Neural progenitor cell (in vitro differentiated cells): ENCODE measurements at regions not wholly inside any gene's neighbourhood (a gene's known extent, or its start where the extent isn't known, plus 50 kb on each side); places are given as distances from the start of the nearest gene placed in this dataset.

Source experiments
- DNase-seq: peaks from one replicate; pipeline ENCODE4 v3.0.0-alpha.2; 2016; ENCODE audit warnings: low spot score
- H2AFZ ChIP-seq: fragments of 200-600 bp; sonication (generic); replicated peaks from 2 replicates; pipeline ENCODE4 v1.6.1; 2016; ENCODE audit warnings: antibody characterized with exemption
- H3F3A ChIP-seq: fragments of 200-600 bp; sonication (generic); 2 replicates; pipeline ENCODE4 v1.6.1; 2016; ENCODE audit warnings: antibody characterized with exemption, low read depth
- H3K27ac ChIP-seq: fragments of 200-600 bp; sonication (generic); 2 replicates; pipeline ENCODE4 v1.5.1; 2016; ENCODE audit warnings: mild to moderate bottlenecking
- H3K27me3 ChIP-seq: fragments of 200-600 bp; sonication (generic); 2 replicates; pipeline ENCODE4 v1.6.1; 2016; ENCODE audit warnings: mild to moderate bottlenecking, moderate library complexity
- H3K36me3 ChIP-seq: fragments of 200-600 bp; sonication (generic); 2 replicates; pipeline ENCODE4 v1.5.1; 2016
- H3K4me1 ChIP-seq: fragments of 200-600 bp; sonication (generic); 2 replicates; pipeline ENCODE4 v1.6.1; 2016; ENCODE audit warnings: mixed run types
- H3K4me2 ChIP-seq: fragments of 200-600 bp; sonication (generic); 2 replicates; pipeline ENCODE4 v1.6.1; 2016
- H3K4me3 ChIP-seq: fragments of 200-600 bp; sonication (generic); 2 replicates; pipeline ENCODE4 v1.5.1; 2016
- H3K79me2 ChIP-seq: fragments of 200-600 bp; sonication (generic); 2 replicates; pipeline ENCODE4 v1.6.1; 2016; ENCODE audit warnings: low read depth
- H3K9ac ChIP-seq: fragments of 200-600 bp; sonication (generic); 2 replicates; pipeline ENCODE4 v1.6.1; 2016
- H3K9me3 ChIP-seq: fragments of 200-600 bp; sonication (generic); 2 replicates; pipeline ENCODE4 v1.5.1; 2016; ENCODE audit warnings: low read depth
- H4K20me1 ChIP-seq: fragments of 200-600 bp; sonication (generic); 2 replicates; pipeline ENCODE4 v1.6.1; 2016; ENCODE audit warnings: low read depth
- H3K27ac Mint-ChIP-seq: 3 replicates; pipeline ENCODE4 v1.8.0; 2021; ENCODE audit warnings: mixed read lengths
- H3K27me3 Mint-ChIP-seq: 2 replicates; pipeline ENCODE4 v1.8.0; 2022; ENCODE audit warnings: low read depth, mild to moderate bottlenecking, inconsistent platforms, moderate library complexity, mixed read lengths; ENCODE audit not compliant: insufficient read depth
- H3K36me3 Mint-ChIP-seq: 3 replicates; pipeline ENCODE4 v1.8.0; 2021; ENCODE audit warnings: mixed read lengths
- H3K4me1 Mint-ChIP-seq: 3 replicates; pipeline ENCODE4 v1.8.0; 2021; ENCODE audit warnings: mixed read lengths
- H3K4me3 Mint-ChIP-seq: 3 replicates; pipeline ENCODE4 v1.8.0; 2021; ENCODE audit warnings: mild to moderate bottlenecking, moderate library complexity, mixed read lengths
- H3K9me3 Mint-ChIP-seq: 3 replicates; pipeline ENCODE4 v1.8.0; 2020; ENCODE audit warnings: mixed read lengths
- CTCF ChIP-seq: fragments of 200-600 bp; sonication (generic); IDR thresholded peaks from 2 replicates; pipeline ENCODE4 v1.5.1; 2017; ENCODE audit warnings: antibody characterized with exemption, mild to moderate bottlenecking
- EZH2 ChIP-seq: fragments of 200-600 bp; sonication (generic); IDR thresholded peaks from 2 replicates; pipeline ENCODE4 v1.6.1; 2017; ENCODE audit warnings: antibody characterized with exemption, mild to moderate bottlenecking, moderate library complexity
- EZH2phosphoT487 ChIP-seq: fragments of 200-600 bp; sonication (generic); IDR thresholded peaks from 2 replicates; pipeline ENCODE4 v1.6.1; 2017; ENCODE audit warnings: antibody characterized with exemption

GRCh38 chr6:21826904-21827303, 233.4 kb downstream of the SOX4 start:
- H3K27ac ChIP-seq = no peak overlapping the region
- H3K4me3 Mint-ChIP-seq = no peak overlapping the region

GRCh38 chr6:21827425-21828202, 234.1 kb downstream of the SOX4 start:
- Histone ChIP-seq H2AFZ (no peak overlapping the region), H3K4me3 (no peak overlapping the region), H4K20me1 (peaks cover 10% of the 10 kb centered on the region), H3K9me3 (no peaks in the 10 kb centered on the region), H3K27ac (no peak overlapping the region), H3K4me2 (no peak overlapping the region), H3F3A (peaks cover 15% of the 10 kb centered on the region), H3K79me2 (peaks cover 87% of the 10 kb centered on the region), H3K36me3 (no peaks in the 10 kb centered on the region), H3K9ac (no peak overlapping the region), H3K4me1 (peaks cover 47% of the 10 kb centered on the region), H3K27me3 (no peaks in the 10 kb centered on the region)
- Mint-ChIP-seq H3K4me3 (no peak overlapping the region), H3K4me1 (peaks cover 53% of the 10 kb centered on the region), H3K27me3 (no peaks in the 10 kb centered on the region), H3K9me3 (no peaks in the 10 kb centered on the region), H3K36me3 (peaks cover 10% of the 10 kb centered on the region), H3K27ac (peak overlapping the region; percentile 32)
- DNase-seq = no peak
- TF ChIP-seq CTCF = no peak
- no peak for TF ChIP-seq EZH2phosphoT487
- TF ChIP-seq EZH2 = no peak

More at GRCh38 chr6:21826904-21827303, 233.4 kb downstream of the SOX4 start:
- no peaks in the 10 kb centered on the region for H3K27me3 ChIP-seq
- TF ChIP-seq EZH2phosphoT487 (no peak), EZH2 (no peak), CTCF (no peak)
- peaks cover 12% of the 10 kb centered on the region for H3F3A ChIP-seq
- DNase-seq = no peak
- Mint-ChIP-seq H3K36me3 (peaks cover 8% of the 10 kb centered on the region), H3K27me3 (no peaks in the 10 kb centered on the region), H3K27ac (no peak overlapping the region), H3K4me1 (peaks cover 51% of the 10 kb centered on the region), H3K9me3 (no peaks in the 10 kb centered on the region)
- H3K4me2 ChIP-seq = no peak overlapping the region
- H3K36me3 ChIP-seq = no peaks in the 10 kb centered on the region
- H3K4me1 ChIP-seq = peaks cover 44% of the 10 kb centered on the region
- H4K20me1 ChIP-seq = peaks cover 10% of the 10 kb centered on the region
- no peaks in the 10 kb centered on the region for H3K9me3 ChIP-seq
- H3K9ac ChIP-seq = no peak overlapping the region
- no peak overlapping the region for H3K4me3 ChIP-seq
- H2AFZ ChIP-seq = no peak overlapping the region
- H3K79me2 ChIP-seq = peaks cover 82% of the 10 kb centered on the region

GRCh38 chr6:21828704-21829103, 235.2 kb downstream of the SOX4 start:
- Histone ChIP-seq H3K9me3 (no peaks in the 10 kb centered on the region), H4K20me1 (peaks cover 10% of the 10 kb centered on the region), H3K4me3 (no peak overlapping the region), H3F3A (peaks cover 15% of the 10 kb centered on the region), H3K27me3 (no peaks in the 10 kb centered on the region), H3K4me1 (peaks cover 47% of the 10 kb centered on the region), H3K79me2 (peaks cover 87% of the 10 kb centered on the region), H3K36me3 (no peaks in the 10 kb centered on the region), H2AFZ (no peak overlapping the region), H3K27ac (no peak overlapping the region), H3K9ac (no peak overlapping the region), H3K4me2 (no peak overlapping the region)
- no peak for DNase-seq
- TF ChIP-seq CTCF (no peak), EZH2phosphoT487 (no peak), EZH2 (no peak)
- Mint-ChIP-seq H3K4me3 (no peak overlapping the region), H3K36me3 (peaks cover 14% of the 10 kb centered on the region), H3K27ac (peak overlapping the region; percentile 7), H3K27me3 (no peaks in the 10 kb centered on the region), H3K9me3 (peaks cover 3% of the 10 kb centered on the region), H3K4me1 (peaks cover 53% of the 10 kb centered on the region)
